GM18861 (cell line): ENCODE measurements at regions not wholly inside any gene's neighbourhood (a gene's known extent, or its start where the extent isn't known, plus 50 kb on each side); places are given as distances from the start of the nearest gene placed in this dataset.

Source experiments
- ATAC-seq: cut with Tn5 transposase; IDR thresholded peaks from one replicate; pipeline ENCODE4 v1.9.1; 2021; ENCODE audit not compliant: unreplicated experiment

DNA sequence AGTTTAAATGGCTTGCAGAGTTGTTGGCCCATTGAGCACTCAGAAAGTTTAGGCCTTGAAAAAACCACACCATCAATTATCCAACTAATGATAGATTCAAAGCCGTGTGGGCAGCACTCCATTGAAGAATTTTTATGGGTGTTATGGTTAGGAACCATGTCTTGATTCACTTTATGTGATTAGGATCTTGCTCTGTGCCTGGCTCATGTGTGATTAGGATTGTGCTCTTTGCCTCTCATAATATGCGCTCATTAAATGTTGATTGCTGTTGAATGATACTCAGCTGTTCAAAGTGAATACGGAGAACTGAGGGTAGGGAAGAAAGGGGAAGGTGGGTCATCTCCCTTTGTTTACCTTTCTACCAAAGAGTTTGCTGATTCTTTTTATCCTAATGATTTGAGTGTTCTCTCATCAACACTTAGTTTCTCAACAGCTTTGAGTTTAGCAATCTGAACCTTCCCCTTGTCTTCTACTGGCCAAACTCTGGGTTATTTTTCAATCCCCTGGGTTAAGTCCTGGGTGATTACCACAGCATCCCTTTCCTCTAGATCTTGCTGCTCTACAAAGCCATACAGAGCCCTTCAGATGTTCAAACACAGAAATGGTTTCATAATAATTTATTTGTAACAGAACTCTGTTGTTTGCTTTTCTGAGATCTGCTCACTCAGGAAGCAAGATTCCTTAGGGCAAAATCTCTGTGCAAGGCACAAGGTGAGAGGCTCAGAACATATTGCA lies 668.8 kb upstream of the RGMB start:
- no peak for ATAC-seq

DNA sequence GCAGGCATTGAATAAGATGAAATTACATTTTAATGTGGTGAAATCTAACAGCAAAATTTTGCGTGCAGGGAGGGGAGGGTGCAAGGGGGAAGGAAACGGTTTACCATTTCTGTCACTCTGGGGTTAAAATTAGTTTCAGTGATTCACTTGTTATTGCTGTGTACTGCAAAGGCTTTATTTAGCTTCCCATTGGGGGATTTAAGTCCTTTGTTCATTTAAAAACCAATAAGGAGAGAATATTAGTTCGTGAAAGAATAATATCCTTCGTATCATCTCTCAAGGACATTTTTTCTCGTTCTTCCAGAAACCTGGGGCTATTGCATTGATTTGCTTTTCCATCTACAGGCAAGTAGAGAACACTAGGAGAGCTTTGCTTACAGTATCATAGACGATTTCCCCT lies 667.8 kb upstream of the RGMB start:
- ATAC-seq, result no peak

DNA sequence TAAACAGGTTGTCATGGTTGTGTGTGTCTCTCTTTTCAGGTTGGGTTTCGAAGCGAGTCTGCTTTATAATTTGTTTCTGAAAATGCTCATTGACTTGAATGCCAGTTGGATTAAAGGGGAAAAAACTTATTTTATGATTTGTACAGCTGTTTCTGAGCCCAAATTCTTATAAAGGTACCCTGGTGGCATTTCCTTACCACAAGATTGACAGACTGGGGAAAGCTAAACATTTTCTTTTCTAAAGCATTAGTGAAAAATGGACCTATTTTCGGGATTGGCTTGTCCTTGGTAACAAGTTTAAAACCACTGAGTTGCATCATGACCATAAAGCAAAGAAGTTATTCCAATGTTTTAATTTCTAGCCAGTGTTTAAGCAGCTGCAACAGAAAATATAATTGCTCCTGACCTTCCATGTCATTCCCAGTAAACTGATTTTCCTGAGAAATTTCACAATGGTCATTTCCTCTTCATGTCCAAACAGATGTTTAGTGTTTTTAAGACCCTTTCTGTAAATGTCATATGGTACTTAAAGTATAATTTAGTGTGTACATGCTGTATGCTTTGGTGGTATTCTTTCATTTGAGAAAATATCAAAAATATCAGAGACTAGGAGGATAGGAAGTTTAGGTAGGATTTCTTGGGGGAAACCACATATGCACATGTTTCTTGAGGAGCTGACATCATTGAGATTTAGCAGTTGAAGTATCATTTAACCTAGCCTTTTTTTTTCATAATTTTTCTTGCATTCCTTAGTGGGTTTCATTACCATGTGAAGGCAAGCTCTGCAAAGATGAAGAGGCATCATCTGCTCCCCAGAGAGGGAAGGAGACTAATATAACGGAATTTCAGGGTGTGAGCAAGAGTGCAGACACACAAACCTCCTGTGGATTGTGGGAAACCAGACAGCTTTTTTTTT lies 667.1 kb upstream of the RGMB start:
- ATAC-seq, result no peak

DNA sequence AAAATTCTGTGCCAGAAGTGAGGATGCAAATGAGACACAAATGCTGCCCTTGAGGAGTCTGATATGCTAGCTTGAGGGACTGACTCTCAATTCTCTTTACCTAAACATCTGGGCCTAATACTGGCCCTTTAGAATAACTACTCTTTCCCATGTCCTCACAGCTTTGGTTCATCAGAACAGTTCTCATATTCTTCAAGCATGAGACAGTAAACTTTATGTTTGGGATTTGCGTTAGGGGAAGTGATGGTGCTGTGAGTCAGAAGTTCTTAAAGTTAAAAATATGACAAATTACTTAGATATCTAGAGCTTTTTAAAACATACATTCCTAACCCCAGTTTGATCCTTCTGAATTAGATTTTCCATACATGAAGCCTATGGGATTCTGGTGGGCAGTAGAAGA lies 665.0 kb upstream of the RGMB start:
- no peak for ATAC-seq

DNA sequence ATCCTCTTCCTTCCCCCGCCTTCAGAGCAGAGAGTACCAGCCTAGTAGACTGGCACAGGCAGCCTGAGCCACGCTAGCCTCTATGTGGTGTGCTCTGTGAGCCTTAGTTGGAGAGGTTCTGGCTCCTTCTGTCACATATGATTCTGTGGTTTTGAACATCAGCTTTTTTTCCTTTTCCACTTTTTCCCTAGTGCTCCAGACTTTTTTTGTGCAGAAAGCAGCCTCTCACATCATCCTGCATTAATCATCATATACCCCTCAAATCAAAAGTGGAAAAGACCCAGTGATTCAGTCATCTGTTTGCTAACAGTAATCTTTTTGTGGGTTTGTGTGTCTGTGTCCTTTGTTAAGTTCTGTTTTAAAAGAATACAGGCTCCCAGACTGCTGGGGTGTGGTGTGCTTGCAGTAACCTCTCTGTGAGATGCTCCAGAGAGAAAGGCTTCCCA lies 663.9 kb upstream of the RGMB start:
- no peak for ATAC-seq

DNA sequence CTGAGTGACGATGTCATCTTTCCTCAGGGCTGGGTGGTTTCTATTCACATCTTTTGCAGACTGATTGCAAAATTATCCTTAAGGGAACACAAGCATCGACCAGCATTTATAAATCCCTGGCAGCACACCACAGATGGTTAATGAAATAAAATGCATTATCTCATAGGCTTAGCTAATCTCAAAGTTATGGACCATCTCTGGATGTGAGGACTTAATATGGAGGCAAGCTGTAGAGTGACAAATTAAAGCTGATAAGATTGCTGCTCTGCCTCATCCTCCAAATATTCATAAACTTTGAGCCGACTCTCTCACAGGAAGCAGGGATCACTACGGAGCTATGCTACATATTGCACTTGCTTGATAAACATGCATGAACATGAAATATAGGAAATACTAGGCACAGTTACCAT lies 663.2 kb upstream of the RGMB start:
- ATAC-seq, result no peak

DNA sequence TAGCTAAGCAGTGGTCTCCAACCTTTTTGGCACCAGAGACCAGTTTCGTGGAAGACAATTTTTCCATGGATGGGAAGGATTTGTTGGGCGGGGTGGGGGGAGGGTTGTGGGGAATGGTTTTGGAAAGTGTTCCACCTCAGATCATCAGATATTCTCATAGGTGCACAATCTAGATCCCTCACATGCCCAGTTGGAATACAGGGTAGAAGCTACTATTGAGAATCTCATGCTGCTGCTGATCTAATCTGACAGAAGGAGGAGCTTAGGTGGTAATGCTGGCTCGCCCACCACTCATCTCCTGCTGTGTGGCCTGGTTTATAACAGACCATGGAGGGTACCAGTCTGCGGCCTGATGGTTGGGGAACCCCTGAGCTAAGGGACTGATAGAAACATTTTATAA lies 662.7 kb upstream of the RGMB start:
- no peak for ATAC-seq

DNA sequence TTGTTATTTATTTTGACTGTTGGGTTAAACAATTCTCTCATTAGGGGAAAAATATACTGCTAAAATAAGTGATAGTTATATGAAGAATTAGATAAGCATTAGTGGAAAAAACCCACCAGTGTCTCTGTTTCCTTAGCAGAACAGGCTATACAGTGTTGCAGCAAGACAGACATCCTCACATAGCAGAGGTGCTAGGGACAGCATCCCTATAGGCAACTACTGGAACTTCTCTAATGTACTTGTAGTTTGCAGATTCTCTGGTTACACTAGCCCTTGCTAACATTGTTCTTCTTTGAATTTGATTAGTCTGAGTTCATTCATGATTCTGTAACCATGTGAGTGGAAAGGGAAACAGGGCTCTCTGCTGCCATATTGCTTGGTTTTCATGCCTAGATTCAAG lies 661.8 kb upstream of the RGMB start:
- ATAC-seq, result no peak

DNA sequence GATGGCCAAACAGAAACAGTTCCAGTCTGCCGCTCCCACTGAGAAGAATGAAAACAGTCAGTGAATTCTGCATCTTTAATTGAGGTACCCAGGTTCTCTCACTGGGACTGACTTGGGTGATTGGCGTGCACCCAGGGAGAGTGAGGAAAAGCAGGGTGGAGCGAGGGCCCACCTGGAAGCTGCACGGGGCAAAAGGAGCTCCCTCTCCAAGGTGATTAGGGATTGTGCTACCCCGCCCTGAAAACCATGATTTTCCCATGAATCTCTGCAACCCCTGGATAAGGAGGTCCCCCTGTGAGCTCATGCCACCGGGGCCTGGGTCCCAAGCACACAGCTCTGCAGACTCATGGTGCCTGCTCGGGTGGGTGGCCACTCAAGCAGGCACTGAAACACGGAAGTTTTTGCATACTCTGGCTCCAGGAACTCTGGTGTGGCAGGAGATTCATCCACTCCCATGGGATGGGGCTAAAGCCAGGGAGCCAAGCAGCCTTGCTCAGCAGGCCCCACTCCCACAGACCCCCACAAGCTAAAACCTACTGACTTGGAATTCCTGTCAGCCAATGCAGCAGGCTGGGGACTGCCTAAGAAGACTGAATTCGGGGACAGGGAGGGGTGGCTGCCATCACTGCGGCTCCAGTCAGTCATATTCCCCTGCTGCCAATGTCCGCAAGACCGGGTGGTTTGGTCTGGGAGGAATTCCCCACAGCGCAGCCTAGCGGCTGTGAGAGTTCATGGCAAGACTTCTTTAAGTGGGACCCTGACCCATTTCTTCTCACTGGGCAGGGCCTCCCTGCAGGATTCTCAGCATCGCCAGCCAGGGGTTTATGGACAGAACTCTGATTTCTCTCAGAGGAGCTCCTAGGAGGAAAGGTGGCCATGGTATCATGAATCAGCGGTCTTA lies 652.2 kb upstream of the RGMB start:
- ATAC-seq, result no peak

DNA sequence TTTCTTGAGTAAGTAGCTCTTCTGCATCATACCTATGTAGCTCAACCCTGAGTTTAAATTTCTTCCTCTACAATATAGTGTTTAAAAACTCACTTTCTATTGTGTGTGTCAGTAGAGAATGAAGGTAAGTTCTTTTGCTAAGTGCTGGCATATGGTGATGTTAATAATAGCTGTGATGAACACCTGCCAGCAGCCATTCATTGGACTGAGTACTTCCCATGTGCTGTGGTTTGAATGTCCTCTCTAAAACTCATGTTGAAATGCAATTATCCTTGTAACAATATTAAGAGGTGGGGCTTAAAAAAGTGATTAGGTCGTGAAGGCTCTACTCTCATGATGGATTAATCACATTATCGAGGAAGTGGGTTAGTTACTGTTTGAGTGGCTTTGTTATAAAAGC lies 645.2 kb upstream of the RGMB start:
- no peak for ATAC-seq

DNA sequence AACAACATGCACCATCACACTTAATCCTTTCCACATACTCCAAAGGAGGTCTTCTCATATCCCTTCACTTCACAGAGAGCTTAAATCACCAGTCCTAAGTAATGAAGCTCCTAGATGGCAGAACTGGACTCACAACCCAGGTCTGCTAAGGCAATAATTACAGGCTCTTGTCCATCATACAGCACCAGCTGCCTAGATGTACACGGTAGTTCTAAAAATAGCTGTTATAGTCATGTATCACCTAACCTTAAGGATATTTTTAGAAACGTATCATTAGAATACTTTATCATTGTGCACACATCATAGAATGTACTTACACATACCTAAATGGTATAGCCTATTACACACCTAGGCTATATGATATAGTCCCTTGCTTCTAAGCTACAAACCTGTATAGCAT lies 644.6 kb upstream of the RGMB start:
- ATAC-seq, result no peak

DNA sequence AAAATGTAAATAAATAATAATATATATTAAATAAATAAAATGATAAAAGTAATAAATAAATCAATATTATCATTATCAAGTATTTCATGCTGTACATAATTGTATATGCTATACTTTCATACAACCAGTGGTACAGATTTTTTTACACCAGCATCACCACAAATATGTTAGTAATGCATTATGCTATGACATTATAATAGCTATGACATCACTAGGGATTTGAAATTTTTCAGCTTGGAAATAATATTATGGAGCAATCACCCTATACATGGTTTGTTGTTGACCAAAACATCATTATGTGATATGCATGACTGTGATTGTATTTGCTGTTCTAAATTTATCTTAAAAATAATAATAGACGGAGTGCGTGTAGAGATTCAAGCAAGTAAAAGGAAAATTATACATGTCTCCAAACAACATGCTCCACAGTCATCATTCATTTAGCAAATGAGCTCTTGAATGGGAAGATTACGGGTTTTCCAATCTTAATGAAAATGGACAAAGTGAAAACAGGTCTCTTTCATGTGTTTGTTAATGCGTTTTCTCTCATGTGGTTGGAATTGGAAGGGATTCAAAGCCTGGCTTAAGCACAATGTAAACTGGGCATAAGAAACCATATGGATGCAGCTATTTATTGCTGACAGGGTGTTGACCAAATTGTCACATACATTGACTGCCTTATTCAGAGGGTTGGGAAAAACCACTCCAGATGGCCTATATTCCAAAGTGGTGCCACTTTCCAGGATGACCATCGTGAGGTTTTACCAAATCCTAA lies 643.0 kb upstream of the RGMB start:
- no peak for ATAC-seq

DNA sequence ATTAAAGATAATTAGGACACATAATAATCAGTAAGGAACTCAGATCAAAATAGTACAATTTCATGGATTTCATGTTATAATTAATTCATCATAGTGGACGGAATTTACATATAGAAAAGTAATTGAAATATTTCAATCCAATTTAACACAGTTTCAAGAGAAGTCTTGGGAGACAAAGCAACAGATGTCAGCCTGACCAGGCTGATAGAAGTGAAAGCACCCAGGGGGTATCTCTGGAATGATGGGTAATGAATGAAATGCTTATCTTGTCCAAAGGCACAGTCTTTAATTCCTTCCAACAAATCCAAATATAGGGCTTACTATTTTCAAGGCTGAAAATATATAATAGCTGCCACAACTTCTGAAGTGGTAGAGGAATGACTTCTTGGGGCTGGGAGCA lies 629.3 kb upstream of the RGMB start:
- ATAC-seq, result no peak

DNA sequence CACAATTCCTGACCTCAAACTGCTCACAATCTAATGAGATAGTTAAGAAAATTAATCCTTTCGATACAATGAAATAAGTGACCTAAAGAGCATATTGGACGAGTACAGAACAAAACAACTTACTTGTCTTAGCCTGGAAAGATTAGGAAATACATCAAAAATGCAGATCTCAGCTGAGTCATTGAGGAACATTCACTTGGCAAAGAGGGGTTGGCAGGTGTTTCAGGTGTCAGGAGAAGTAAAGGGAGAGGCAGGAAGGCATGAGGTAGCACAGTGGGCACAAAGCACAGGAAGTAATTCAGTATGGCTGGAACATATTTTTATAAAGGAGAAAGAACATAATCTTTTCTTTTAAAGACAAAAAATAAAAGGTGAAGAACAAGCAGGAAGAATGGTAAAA lies 628.8 kb upstream of the RGMB start:
- ATAC-seq, result no peak

DNA sequence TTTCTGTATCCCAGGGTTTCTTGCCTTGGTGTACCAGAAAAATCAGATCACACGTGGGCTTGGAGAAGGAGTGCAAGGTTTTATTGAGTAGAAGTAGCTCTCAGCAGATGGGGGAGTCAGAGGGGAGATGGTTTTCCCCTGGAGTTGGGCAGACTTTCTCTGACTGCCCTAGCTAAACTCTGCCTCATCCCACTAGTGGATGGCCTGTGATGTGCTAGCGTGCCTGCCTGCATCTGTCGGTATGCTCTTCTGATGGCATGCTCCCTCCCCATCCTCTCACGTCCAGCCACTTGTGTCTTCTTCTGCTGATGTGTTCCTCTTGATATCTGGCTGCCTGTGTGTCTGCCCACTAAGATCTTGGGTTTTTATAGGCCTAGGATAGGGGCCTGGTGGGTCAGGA lies 616.1 kb upstream of the RGMB start:
- ATAC-seq, result no peak

DNA sequence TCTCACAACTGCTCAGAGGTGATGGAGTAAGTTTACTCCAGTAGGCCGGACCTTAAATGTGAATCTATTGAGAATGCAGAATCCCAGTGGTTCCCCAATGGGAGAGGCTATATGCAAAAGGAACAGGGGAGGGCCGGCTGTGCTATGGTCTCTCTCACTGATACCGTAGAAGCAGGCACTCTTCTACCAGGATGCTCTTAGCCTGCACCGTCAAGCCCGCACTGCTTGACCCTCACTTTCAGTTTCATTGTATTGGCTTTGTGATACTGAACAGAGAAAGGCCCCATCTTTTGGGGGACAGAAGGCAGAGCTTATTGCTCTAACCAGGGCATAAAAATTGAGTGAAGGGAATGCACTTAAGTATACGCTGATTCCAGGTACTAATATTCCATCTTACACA lies 615.0 kb upstream of the RGMB start:
- no peak for ATAC-seq

DNA sequence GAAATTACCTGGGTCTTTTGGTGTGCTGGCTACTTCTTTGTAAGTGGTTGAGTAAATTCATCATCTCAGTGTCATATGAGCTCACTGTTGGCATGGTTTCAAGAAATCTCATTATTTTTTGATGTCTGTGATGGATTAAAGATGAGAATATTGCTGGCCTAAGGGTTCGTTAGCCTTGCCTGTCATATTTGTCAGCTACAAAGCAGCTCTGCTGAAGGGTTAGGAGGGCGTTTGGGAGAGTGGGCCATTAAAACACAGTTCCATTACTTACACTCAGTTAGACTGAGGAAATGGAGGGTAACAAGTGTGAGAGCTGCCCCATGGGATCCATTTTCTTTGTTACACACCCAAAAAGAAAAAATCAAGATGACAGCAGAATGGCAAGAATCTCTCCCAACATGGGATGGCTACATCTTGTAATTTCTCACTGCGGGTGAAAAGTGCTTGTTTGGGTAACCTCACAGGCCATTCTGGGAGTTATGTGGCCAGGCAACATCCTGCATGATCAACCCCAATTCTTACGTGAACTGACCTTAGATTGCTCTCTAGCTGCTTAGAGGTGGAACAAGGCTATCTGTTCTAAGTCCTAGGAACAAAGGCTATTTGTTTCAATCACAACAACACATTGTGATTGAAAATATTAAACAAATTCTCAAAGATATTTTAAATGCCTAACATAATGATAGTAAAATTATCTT lies 609.5 kb upstream of the RGMB start:
- ATAC-seq, result no peak

DNA sequence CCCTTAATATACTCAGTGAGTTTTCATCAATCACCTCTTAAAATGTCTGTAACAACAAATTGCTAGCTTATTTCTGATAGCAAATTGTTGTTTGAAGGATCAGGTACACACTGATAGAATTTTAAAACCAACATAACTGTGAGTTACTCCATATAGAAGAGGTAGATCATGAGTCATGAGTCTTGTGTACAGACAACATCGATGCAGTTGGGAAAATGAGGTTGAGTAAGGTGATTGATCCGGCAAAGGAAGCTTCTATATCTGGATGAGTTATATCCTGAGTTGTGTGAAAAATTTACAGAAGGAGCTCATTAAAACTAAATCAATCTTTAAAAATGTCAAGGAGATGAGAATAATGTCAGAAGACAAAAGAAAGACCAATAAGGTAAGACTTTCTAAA lies 604.6 kb upstream of the RGMB start:
- ATAC-seq, result no peak

DNA sequence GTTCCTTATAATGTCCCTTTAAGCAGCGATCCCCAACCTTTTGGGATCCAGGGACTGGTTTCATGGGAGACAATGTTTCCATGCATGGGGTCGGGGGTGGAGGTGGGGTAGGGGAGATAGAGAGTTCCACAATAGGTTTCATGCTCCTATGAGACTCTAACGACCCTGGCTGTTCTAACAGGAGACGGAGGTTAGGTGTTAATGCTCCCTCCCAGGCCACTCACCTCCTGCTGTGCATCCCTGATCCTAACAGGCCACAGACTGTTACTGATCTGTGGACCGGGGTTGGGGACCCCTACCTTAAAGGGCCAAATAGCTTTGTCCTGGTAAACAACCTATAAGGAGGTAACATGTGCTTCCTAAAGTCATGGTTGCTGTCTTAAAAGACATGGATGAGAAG lies 602.5 kb upstream of the RGMB start:
- ATAC-seq, result no peak

DNA sequence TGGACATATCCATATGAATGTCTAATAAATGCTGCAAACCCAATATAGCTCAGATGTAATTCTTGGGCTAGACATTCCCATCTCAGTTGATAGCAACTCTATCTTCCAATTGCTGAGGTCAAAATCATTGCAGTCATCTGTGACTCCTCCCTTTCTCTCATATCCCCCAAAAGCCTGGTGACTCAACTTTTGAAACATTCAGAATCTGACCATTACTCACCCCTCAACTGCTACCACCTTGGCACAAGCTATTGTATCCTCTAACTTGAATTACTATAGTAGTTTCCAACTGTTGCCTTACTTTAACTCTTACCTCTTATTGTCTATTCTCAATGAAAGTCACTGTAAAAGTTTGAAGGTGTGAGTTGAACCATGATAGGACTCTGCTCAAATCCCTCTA lies 600.1 kb upstream of the RGMB start:
- ATAC-seq, result no peak
